ENCODE measurements at regions not wholly inside any gene's neighbourhood (a gene's known extent, or its start where the extent isn't known, plus 50 kb on each side); places are given as distances from the start of the nearest gene placed in this dataset.
A peak's percentile ranks its signal among the peaks of the same experiment; 100 is the strongest.

DNA sequence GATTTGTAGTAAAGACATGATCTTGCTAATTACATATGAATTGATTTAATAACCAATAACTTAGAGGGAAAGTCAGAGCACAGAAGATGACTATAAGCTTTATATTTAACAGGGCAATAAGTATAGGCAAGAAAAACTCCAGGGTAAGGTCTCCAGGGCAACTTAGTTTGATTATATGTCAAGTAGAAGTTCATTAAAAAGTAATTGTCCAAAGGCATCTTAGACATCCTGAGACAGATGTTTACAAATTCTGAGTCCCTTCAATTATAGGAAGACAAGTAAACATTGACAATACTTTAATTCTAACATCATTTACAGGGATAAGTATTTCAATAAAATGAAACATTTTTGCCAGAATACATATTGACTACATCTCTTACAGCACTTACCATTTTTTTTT, 416.0 kb downstream of the RAP2B start:
- Histone ChIP-seq H3K9ac (ENCODE audit: low read depth in 2 of 2, low read length in 2 of 2) (no peak overlapping the region), H3K27ac (no peak overlapping the region), H3K4me3 (no peak overlapping the region), H3K9me3 (no peaks in the 10 kb centered on the region), H3K27me3 (no peaks in the 10 kb centered on the region), H3K36me3 (no peaks in the 10 kb centered on the region), H3K4me1 (no peaks in the 10 kb centered on the region)
- no peak for DNase-seq
- intact Hi-C loops (cut with DNase I): no loop called here
- TF ChIP-seq, protein P1, sequence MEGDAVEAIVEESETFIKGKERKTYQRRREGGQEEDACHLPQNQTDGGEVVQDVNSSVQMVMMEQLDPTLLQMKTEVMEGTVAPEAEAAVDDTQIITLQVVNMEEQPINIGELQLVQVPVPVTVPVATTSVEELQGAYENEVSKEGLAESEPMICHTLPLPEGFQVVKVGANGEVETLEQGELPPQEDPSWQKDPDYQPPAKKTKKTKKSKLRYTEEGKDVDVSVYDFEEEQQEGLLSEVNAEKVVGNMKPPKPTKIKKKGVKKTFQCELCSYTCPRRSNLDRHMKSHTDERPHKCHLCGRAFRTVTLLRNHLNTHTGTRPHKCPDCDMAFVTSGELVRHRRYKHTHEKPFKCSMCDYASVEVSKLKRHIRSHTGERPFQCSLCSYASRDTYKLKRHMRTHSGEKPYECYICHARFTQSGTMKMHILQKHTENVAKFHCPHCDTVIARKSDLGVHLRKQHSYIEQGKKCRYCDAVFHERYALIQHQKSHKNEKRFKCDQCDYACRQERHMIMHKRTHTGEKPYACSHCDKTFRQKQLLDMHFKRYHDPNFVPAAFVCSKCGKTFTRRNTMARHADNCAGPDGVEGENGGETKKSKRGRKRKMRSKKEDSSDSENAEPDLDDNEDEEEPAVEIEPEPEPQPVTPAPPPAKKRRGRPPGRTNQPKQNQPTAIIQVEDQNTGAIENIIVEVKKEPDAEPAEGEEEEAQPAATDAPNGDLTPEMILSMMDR (IDR thresholded peaks at IDR 0.05): no peak

DNA sequence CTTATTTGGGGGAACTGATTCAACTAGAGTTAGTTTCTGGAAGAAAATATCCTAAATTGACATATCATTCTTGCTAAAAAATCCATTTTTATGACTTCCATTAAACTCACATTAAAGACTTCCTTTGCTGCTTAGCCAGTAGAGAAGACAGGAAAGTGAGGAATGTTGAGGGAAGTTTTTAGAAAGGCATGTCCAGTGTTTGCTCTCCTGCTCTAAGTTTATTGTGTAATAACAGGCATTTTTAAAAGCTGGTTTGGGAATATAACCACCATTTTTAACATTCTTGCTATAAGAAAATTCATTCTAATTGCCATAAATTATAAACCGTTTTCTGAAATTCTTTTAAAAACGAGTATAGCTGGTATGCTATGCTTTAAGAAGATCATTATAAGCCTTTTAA, 428.0 kb downstream of the RAP2B start:
- H3K9me3 ChIP-seq: no peaks in the 10 kb centered on the region
- H3K27ac ChIP-seq: no peak overlapping the region
- H3K4me3 ChIP-seq: no peak overlapping the region
- no peaks in the 10 kb centered on the region for H3K4me1 ChIP-seq
- intact Hi-C loops (cut with DNase I): loop anchor here (10.0 kb wide), 3 partner anchors 175 to 545 kb away; no protein-coding TSS in a partner anchor
- TF ChIP-seq, protein P1 (IDR thresholded peaks at IDR 0.05): no peak
- no peaks in the 10 kb centered on the region for H3K27me3 ChIP-seq
- H3K9ac ChIP-seq (ENCODE audit: low read depth in 2 of 2, low read length in 2 of 2): no peak overlapping the region
- no peak for DNase-seq
- no peaks in the 10 kb centered on the region for H3K36me3 ChIP-seq

DNA sequence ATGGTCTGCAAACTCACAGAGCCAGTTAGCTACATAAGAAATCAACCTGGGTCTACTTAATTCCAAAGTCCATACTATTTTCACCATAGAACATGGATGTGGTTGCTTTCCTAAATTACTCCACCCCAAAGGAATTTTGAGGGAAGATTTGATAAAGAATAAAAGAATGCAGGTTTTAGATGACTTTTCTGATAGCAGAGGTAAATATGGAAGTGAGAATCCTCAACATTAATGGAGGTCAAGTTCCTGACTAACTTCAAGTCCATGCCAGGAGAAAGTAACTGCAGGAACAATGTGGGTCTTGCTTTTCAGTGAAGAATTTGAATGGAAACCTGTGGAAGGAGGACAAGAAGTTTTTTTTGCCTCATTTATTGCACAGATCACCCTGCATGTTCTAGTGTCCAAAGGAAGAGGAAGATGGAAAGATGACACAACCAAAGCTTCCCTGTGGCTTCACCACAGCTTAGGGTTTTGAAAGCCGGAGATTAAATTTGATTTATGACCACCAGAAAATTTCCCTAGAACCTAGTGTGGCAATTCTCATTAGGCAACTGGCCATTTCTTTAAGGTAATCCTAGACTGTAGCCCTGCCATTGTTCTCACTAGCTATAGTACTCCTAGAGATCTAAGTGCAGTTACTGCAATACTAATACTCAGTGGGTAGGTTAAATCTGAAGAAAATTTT, 429.7 kb downstream of the RAP2B start:
- no peak overlapping the region for H3K9ac ChIP-seq (ENCODE audit: low read depth in 2 of 2, low read length in 2 of 2)
- no peaks in the 10 kb centered on the region for H3K4me1 ChIP-seq
- H3K27ac ChIP-seq: no peak overlapping the region
- no peaks in the 10 kb centered on the region for H3K36me3 ChIP-seq
- H3K9me3 ChIP-seq: no peaks in the 10 kb centered on the region
- no peak overlapping the region for H3K4me3 ChIP-seq
- intact Hi-C loops (cut with DNase I): loop anchor here (10.0 kb wide), 3 partner anchors 173 to 547 kb away; no protein-coding TSS in a partner anchor
- no peaks in the 10 kb centered on the region for H3K27me3 ChIP-seq
- TF ChIP-seq, protein P1 (IDR thresholded peaks at IDR 0.05): no peak
- DNase-seq: no peak

DNA sequence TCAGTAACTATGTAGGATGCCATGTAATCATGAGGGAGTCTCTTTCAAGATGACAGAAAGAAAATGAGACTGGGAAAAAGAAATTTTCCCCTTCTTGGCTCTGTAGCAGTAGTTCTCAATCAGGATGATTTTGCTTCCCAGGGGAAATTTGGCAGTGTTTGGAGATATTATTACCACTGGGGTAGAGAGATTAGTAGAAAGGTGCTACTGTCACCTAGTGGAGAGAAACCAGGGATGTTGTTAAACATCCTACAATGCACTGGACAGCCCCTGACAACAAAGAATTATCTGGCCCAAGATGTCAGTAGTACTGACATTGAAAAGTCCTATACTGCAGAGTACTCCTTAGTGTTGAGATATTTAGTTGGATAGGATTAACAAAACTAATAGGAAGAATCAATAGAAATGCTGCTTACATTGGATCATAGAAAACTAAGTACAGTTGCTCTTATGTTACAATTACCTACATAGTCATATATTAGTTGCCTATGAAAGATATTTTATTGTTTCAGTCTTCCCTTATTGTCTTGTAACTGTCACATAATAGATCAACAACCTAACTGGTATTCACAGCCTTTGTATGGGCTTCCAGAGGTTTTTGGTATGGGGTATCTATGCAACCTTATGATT, 433.3 kb downstream of the RAP2B start:
- TF ChIP-seq, protein P1 (IDR thresholded peaks at IDR 0.05): peak; percentile 40
- Histone ChIP-seq H3K4me3 (no peak overlapping the region), H3K27me3 (no peaks in the 10 kb centered on the region), H3K9me3 (no peaks in the 10 kb centered on the region), H3K27ac (no peak overlapping the region), H3K4me1 (no peaks in the 10 kb centered on the region), H3K36me3 (no peaks in the 10 kb centered on the region), H3K9ac (ENCODE audit: low read depth in 2 of 2, low read length in 2 of 2) (no peak overlapping the region)
- intact Hi-C loops (cut with DNase I): loop anchor here (10.0 kb wide), 3 partner anchors 170 to 550 kb away; no protein-coding TSS in a partner anchor
- DNase-seq: no peak

DNA sequence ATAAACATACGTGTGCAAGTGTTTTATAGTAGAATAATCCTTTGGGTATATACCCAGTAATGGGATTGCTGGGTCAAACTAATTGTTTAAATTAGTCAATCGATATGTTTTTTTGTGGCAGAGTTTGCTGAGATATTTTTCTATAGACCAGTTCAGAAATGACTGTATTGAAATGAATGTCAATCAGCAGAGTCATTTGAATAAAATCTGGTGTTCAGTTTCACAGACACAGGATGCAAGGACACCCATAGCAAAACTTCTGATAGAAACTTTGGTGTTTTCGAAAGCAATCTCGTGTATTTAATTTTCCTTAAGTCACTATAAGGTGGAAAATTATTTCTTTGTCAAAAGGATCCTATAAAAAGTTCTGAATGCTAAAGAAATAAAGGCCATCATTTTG, 434.4 kb downstream of the RAP2B start:
- Histone ChIP-seq H3K4me1 (no peaks in the 10 kb centered on the region), H3K9ac (ENCODE audit: low read depth in 2 of 2, low read length in 2 of 2) (no peak overlapping the region), H3K36me3 (no peaks in the 10 kb centered on the region), H3K27me3 (no peaks in the 10 kb centered on the region), H3K9me3 (no peaks in the 10 kb centered on the region), H3K27ac (no peak overlapping the region), H3K4me3 (no peak overlapping the region)
- TF ChIP-seq, protein P1 (IDR thresholded peaks at IDR 0.05): no peak
- DNase-seq: no peak
- intact Hi-C loops (cut with DNase I): loop anchor here (10.0 kb wide), 3 partner anchors 168 to 552 kb away; no protein-coding TSS in a partner anchor

All from colonic mucosa (tissue), 4 donors.